GM21381 (cell line): ENCODE measurements at regions not wholly inside any gene's neighbourhood (a gene's known extent, or its start where the extent isn't known, plus 50 kb on each side); places are given as distances from the start of the nearest gene placed in this dataset.

Experiments used
- ATAC-seq: cut with Tn5 transposase; IDR thresholded peaks from one replicate; pipeline ENCODE4 v1.9.1; 2021; ENCODE audit warnings: mild to moderate bottlenecking, moderate library complexity; ENCODE audit not compliant: unreplicated experiment

GRCh38 chr14:47772652-47773051, 97.2 kb upstream of the MDGA2 start:
- ATAC-seq, result no peak

- ATAC-seq, result no peak
Measured at GRCh38 chr14:47763188-47763854, 87.9 kb upstream of the MDGA2 start.

GRCh38 chr14:47746986-47747385, 71.6 kb upstream of the MDGA2 start:
- ATAC-seq, result no peak

GRCh38 chr14:47744155-47744554, 68.8 kb upstream of the MDGA2 start:
- ATAC-seq, result no peak

- ATAC-seq, result no peak
Measured at GRCh38 chr14:47739541-47739940, 64.1 kb upstream of the MDGA2 start.

- no peak for ATAC-seq
Measured at GRCh38 chr14:47730296-47730695, 54.9 kb upstream of the MDGA2 start.
